ENCODE measurements at regions not wholly inside any gene's neighbourhood (a gene's known extent, or its start where the extent isn't known, plus 50 kb on each side); places are given as distances from the start of the nearest gene placed in this dataset.
"Not testable (repeated sequence)": the region's sequence is repeated elsewhere in the genome, so short reads cannot be mapped to it uniquely, and the experiment has no call there.

DNA sequence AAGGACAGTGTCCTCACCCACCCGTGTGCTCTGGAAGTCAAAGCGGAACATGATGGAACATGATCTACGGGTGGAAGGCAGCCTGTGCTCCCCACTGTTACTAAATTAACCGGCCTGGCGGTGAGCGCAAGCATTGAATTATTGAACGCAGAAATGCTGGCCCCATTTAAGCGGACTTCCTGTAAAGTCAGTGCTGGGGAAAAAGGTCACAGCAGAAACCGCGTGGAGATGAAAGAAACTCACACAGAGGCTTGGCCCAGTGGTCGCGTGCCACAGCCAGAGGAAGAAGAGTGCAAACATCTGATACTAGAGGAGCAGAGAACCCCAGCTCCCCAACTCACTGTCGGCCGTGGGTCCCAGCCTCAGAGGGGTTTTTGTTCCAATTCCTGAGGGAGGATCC is 321.2 kb downstream of the ADGRD1 start:
- DNase-seq (ENCODE audit: low read depth in 2 of 2), result no peak

DNA sequence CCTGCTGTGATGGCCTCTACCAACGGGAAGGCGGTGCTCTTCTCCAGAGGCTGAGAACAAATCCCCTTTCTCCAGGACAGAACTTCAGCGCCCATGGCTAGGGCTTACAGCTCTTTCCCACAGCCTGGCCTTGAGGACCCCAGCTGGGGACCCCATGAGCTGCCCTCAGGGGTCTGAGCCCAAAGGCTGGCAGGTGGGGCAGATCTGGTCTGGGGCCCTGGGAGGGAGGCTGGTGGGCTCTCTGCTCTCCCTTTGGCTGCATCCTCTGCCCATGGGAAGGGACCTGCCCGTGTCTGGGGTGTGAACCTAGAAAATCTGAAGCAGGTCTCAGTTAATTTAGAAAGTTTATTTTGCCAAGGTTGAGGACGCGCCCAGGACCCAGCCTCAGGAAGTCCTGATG is 322.1 kb downstream of the ADGRD1 start:
- DNase-seq (ENCODE audit: low read depth in 2 of 2), result no peak

DNA sequence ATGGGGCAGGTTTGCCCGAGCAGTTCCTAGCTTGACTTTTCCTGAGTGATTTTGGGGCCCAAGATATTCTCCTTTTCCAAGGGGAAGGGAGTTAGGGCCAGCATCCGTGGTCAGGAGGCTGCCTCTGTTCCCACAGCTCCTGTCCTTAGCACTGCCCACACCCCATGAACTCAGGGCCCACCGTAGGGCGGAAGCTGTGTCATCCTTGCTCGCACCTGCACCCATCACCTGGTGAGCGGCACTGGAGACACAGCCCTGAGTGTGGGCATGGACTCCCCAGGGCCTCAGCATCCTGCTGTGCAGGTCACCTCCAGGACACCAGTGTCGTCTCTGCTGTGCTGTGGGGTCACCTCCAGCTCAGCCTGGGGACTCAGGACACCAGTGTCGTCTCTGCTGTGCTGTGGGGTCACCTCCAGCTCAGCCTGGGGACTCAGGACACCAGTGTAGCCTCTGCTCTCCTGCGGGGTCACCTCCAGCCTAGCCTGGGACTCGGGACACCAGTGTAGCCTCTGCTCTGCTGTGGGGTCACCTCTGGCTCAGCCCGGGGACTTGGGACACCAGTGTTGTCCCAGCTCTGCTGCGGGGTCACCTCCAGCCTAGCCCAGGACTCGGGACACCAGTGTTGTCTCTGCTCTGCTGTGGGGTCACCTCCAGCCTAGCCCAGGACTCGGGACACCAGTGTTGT is 322.9 kb downstream of the ADGRD1 start:
- DNase-seq (ENCODE audit: low read depth in 2 of 2), result no peak

DNA sequence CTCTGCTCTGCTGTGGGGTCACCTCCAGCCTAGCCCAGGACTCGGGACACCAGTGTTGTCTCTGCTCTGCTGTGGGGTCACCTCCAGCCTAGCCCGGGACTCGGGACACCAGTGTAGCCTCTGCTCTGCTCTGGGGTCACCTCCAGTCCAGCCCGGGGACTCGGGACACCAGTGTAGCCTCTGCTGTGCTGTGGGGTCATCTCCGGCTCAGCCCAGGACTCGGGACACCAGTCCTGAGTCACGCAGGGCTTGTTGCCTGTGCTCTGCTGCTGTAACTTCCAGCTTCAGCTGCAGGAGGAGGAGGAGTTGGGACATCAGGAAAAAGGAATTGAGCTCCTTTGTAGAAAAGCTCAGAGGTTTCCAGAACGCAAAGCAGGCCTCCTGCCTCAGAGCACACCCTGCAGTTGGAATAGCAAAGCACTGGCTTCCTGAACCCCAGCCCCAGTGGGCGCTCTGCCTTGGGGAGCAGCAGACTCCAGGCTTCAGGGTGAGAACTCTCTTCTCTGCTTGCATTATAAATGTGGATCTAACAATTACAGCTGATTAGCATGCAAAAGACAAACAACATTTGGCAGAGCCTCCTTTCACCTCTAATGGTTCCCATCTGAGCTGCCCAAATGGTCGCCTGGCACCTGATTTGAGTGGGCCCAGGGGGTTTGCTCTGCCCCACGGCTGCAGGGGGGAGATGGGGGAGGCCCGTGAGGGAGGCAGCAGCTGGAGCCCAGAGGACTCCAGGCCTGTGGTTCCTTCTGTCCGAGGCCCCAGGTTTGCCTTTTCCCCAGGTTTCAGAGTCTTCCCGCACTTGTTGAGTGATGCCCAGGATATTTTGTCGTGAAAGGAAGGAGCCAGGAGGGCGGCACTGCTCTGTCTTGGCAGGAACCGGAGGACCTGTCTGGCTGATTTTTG is 323.7 kb downstream of the ADGRD1 start:
- not testable (repeated sequence) for DNase-seq (ENCODE audit: low read depth in 2 of 2)

DNA sequence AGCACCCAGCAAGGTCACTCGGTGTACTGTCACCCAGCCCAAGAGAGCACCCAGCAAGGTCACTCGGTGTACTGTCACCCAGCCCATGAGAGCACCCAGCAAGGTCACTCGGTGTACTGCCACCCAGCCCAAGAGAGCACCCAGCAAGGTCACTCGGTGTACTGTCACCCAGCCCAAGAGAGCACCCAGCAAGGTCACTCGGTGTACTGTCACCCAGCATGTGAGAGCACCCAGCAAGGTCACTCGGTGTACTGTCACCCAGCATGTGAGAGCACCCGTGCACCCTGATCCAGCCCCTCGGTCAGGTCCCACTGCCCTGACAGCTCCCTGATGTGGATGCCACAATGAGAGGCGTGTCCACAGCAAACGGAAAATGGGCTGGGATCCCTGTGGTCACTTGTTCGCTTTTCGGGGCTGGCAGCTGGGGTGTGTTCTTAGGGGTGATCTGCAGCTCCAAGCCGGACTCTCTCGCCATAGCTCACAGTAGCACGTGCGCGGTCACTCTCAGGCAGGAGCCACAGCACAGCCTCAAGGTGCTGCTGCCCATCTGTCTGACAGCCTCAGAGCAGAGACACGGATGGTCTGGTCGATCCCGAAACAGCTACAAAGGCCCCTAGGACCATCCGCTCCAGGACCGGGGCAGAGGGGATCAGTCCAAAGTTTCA is 324.9 kb downstream of the ADGRD1 start:
- not testable (repeated sequence) for DNase-seq (ENCODE audit: low read depth in 2 of 2)

DNA sequence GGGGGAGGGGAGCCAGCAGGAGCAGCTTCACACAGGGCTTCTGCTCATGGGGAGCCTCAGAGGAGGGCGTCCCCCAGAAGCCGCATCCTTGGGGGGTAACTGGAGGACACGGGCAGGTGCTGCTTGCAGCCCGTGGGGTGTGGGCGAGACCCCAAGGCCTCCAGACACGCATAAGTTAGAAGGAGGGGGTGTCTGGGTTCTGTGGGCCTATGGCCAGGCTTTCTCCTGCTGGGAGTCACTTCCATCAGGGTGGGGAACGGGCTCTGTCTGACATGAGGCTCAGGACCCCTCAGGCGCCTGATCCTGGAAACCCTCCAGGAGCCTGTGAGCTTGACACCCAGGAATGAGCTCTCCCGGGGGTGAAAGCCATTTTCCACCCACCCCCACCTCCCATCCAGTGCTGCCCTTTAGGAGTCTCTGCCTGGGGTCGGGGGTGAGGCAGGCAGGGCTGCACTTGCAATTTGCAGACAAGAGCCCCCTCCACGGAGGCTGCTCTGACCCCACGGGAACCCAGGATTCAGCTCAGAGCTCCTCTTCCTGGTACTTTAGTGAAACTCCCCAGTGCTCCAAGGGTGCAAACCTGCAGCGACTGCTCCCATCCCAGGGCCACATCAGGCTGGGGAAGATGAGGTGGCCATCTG is 325.7 kb downstream of the ADGRD1 start:
- no peak for DNase-seq (ENCODE audit: low read depth in 2 of 2)

DNA sequence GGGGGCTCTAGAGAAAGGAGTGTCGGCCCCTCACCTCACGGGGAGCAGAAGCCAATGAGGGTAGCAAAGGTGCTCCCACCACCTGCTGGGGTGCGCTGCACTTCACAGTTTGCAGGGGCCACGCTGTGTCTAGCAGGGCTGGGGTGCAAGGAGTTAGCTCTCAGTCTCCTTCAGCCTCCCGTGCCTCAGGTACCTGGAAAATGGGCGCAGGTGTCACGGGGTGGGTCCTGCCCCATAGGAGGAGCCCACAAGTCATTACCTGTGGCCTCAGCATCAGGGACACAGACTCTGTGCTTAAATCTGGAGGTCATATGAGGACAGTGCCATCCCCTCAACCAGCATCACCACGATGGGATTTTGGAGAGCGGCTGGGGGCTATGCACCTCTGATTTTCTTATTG is 326.7 kb downstream of the ADGRD1 start:
- no peak for DNase-seq (ENCODE audit: low read depth in 2 of 2)

DNA sequence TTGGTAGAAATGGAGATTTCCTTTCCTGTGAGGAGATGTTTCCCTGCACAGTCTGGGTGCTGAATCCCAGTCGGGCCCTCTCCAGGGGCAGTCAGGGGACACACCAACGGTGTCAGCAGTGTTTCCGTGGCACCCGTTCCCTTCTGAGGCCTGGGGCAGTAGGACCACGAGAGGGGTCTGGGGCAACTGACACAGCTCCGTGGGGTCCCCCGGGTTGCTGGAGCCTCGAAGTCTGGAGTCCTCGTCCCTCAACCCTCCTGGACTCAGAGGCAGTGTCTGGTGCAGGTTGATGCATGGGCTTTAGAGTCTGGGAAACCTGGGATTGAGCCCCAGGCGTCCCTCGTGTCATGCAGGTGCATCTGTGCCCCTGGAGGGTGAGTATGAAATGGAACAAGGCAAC is 327.3 kb downstream of the ADGRD1 start:
- no peak for DNase-seq (ENCODE audit: low read depth in 2 of 2)

DNA sequence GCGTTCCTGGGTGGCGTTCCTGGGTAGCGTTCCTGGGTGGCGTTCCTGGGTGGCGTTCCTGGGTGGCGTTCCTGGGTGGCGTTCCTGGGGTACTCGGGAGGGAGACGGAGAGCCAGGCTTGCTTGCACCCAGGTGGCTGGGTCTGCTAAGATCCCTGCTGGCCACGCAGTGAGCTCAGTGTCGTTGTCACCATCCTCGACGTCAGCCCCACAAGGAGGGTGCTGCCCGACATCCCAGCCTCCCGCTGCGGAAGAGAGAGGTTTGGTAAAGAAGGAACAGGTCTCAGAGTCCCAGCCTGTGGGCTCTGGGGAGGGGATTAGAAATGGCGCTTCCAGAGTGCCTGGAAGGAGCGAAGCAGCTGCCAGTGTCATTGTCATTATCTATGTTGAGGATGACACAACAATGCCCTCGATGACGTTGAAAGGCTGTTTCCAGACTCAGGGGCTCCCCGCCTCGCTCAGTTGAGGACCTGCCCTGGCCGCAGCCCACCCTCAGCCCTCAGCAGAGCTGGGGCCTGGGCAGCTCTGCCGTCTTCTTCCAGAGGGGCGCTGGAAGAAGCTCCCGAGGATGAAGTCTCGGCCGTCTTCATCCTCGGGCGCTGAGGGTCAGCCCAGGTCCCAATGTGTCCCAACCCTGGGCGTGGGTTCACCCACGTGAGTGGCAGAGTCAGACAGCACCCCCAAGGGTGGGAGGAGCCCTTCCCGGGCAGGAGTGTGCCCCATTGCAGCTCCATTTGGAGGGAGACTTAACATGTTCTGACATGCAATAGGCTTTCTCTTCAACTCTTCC is 328.8 kb downstream of the ADGRD1 start:
- no peak for DNase-seq (ENCODE audit: low read depth in 2 of 2)

DNA sequence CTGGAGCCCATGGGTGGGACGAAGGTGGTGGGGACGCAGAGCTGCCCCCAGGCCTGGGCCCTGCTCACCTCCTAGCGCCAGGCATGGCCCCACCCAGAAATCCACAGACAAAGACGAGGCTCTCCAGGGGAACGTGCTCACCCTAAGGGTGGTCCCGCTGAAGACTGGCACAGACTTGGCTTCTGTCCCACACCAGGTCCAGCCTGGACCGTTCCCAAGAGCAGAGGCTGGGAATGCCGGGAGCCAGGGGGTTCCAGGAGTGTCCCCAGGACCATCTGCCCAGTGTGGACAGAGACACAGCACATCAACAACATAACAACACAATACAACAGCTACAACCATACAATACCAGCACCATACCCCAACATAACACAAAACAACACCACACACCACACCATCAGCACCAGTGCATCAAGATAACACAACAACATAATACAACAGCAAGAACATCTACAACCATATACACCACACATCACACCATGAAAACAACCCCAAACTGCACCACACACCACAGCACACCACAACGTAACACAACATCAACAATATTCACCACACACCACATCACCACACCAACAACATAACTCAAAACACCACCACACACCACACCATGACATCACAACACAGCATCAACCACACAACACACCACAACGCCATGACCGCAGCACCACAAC is 329.6 kb downstream of the ADGRD1 start:
- DNase-seq (ENCODE audit: low read depth in 2 of 2), result no peak

DNA sequence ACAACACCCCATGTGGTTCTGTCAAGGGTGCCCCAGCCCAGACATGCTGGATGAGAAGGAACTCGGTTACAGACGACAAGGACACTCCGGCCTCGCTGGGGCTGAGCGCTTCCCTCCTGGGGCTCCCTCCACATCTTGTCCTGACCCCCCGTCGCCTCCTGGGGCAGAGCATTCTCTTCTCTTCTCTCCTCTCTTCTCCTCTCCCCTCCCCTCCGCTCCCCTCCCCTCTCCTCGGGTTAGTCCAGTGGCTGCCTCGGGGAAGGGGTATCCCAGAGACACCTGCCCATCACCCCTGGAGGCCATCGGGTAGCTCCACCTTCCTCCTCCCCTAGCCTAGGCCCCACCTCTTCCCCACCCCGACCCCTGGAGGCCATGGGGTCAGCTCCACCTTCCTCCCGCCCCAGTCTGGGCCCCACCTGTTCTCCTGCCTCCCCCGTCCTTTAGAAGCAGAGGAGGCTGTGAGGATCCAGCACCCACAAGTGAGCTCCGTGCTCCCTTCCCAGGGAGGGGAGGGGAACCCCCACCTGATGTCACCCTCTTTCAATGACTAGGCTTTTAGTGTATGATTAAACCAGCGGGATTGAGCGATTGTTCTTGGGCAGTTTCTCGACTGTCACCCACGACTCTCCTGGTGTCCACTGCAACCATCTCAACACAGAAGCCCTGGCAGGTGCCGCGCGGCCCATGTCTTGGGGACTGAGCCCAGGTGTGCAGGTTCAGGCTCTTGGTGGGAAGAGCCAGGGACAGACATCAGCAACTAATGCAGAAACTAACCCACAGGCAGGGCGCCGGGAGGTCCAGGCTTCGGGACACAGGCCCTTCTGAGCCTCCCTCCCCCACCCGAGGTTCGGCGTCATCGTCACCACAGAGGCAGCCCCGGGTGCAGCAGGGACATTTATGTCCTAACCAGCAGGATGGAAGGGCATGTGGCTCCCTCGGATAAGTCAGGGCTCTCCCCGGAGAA is 330.4 kb downstream of the ADGRD1 start:
- DNase-seq (ENCODE audit: low read depth in 2 of 2), result not testable (repeated sequence)

DNA sequence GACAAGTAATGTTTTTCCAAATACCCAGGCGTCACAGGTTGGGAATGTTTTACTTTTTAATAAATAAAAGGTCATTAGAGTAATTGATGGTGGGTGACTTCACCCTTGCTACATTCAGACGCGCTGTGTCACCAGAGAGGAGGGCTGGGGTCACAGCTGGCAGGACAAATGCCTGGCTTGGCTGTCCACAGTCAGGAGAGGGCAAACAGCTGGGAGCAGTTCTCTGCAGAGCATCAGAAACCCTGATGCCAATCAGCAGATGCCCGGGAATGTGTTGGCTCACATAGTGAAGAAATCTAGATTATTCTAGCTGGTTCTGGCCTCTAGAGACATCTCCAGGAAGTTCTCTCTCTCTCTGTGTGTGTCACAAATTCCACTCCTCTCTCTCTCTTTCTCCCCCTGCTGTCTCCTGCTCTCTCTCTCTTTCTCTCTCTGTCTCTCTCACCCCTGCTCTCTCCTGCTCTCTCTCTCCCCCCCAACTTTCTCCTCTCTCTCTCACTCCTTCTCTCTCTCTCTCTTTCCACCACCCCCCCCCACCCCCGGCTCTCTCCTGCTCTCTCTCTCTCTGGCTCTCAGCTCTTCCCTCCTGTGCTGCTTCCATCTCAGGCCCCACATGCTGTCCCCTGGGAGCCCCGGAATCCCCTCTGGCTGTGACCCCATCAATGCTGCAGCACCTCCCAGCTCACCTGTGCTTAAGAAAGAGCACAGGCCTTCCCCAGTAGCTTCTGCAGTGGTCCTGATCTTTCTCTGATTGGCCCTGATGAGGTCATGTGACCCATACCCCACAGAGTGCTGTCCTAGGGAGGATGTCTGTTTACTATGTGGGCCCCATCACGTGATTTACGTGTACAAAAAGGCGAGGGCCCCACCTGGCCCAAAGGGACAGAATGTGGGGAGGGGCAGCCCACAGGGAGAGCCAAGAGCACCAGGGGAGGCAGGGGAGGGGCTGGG is 331.5 kb downstream of the ADGRD1 start:
- DNase-seq (ENCODE audit: low read depth in 2 of 2), result not testable (repeated sequence)

DNA sequence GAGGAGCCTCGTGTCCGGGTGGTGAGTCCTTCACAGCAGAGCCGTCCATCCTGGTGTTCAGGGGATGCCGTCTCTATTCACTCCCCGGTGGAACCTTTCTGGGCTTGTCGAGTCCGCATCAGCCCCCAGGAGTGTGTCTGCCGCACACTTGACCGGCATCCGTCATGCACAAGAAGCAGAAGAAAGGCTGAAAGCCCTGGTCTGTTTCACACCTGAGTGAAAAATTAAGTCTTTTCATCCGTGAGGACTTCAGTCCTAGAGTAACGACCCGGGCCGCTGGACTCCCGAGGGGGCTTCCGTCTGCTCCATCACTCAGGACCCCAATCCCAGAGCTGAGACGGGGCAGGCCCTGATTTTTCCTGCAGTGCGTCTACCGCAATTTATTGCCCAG is 332.2 kb downstream of the ADGRD1 start:
- DNase-seq (ENCODE audit: low read depth in 2 of 2), result not testable (repeated sequence)

DNA sequence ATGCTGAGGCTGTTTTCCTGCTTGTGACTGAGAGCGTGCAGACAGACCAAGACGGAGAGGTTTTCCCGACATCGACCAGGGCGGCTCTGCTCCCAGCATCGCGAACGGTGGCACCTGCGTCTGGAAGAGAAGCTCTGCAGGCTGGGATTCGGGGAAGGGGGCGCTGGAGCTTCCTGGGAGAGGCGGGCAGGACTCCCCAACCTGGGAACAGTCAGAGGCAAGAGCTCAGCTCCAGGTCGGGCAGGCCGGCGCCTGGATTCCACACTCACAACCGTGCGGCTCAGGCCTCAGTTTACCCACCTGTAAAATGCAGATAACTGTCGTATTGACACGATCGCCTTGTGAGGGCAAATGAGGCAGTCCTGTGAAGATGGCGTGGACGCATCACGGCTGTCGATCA is 332.6 kb downstream of the ADGRD1 start:
- not testable (repeated sequence) for DNase-seq (ENCODE audit: low read depth in 2 of 2)

DNA sequence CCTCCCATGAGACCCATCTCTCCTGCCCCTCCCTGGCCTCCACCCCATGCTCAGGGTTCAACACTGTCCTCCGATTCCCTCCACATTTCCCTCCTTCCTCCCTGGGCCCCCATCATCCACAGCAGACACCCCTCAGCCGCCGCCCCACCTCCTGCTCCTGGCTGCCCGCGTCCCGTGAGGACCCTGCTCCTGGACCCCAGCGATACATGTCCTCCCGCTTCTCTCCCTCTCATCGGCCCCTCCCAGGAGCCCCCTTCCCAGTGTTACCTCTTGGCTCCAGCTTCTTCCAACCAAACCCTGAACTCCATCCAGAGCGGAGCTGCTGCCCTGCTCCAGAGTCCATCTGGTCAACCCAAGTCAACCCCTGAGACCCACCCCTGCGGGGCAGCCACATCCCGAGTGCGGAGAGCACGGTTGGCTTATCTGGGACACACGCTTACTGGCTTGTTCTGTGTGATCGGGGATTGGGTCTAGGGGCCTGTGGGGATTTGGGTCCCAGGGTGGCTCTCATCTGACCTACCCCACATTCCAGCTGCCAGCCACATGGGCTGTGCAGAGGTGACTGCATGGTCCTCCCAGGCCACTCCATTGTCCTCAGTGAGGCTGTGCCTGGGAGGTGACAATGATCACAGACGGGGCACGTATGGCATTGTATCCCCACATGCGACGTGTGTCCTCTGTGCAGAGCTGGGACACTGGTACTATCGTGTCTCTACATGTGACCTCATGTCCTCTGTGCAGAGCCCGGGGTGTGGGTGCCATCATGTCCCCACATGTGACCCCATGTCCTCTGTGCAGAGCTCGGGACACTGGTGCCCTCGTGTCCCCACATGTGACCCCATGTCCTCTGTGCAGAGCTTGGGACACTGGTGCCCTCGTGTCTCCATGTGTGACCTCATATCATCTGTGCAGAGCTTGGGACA is 333.6 kb downstream of the ADGRD1 start:
- no peak for DNase-seq (ENCODE audit: low read depth in 2 of 2)

DNA sequence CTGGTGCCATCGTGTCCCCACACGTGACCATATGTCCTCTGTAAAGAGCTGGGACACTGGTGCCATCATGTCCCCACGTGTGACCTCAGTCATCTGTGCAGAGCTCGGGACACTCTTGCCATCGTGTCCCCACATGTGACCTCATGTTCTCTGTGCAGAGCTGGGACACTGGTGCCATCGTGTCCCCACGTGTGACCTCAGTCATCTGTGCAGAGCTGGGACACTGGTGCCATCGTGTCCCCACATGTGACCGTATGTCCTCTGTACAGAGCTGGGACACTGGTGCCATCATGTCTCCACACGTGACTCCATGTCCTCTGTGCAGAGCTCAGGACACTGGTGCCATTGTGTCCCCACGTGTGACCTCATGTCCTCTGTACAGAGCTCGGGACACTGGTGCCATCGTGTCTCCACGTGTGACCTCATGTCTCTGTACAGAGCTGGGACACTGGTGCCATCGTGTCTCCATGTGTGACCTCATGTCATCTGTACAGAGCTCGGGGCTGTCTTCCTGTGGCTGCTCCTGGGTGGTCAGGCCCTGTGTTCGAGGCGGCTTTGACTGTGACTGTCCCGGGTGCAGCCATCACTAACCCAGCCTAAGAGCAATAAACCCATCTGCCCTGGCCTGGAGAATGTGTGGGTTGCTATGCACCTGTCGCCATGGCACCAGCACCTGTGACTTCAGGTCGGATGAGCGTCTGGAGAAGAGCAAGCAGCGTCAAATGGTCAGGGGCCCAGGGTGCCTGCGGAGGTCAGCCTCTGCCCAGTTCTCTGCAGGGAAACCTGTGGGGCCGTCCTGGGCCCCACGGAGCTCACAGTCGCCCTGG is 334.4 kb downstream of the ADGRD1 start:
- no peak for DNase-seq (ENCODE audit: low read depth in 2 of 2)
